Keratinocyte (primary cell): ENCODE measurements at regions not wholly inside any gene's neighbourhood (a gene's known extent, or its start where the extent isn't known, plus 50 kb on each side); places are given as distances from the start of the nearest gene placed in this dataset.

Source experiments
- DNase-seq: peaks from one replicate; pipeline ENCODE4 v3.0.0-alpha.2; 2011; ENCODE audit warnings: low read depth, missing footprints, low spot score
- FAIRE-seq: peaks from 2 replicates; lab custom pipeline; 2011; peaks lifted over from hg19 to GRCh38; lab: Jason Lieb, UNC
- H2AFZ ChIP-seq: 2 replicates; pipeline ENCODE4 v1.6.0; 2012; ENCODE audit warnings: low read length, control low read depth, inconsistent platforms; ENCODE audit not compliant: control insufficient read depth
- H3K27ac ChIP-seq: 2 replicates; pipeline ENCODE4 v1.5.1; 2011; ENCODE audit warnings: low read length; ENCODE audit not compliant: control insufficient read depth, insufficient read depth
- H3K27me3 ChIP-seq: 3 replicates; pipeline ENCODE4 v1.6.0; 2011; ENCODE audit warnings: low read length; ENCODE audit not compliant: control insufficient read depth, insufficient read depth; ENCODE audit errors: extremely low read depth
- H3K36me3 ChIP-seq, 2 experiments: 2 replicates in 1 of 2; 3 replicates in 1 of 2; pipeline ENCODE4 v1.5.1; 2011; ENCODE audit warnings: low read length in 2 of 2, mild to moderate bottlenecking in 1 of 2; ENCODE audit not compliant: control insufficient read depth in 2 of 2, insufficient read depth in 2 of 2; ENCODE audit errors: extremely low read depth in 1 of 2
- H3K4me1 ChIP-seq: 3 replicates; pipeline ENCODE4 v1.5.1; 2011; ENCODE audit warnings: low read length; ENCODE audit not compliant: control insufficient read depth, insufficient read depth; ENCODE audit errors: extremely low read depth
- H3K4me2 ChIP-seq: 3 replicates; pipeline ENCODE4 v1.6.0; 2011; ENCODE audit warnings: low read depth, low read length; ENCODE audit not compliant: control insufficient read depth, insufficient read depth; ENCODE audit errors: extremely low read depth
- H3K4me3 ChIP-seq, 3 experiments: fragments of 200-600 bp in 1 of 3; sonication (generic) in 1 of 3; 2 replicates in 2 of 3; 3 replicates in 1 of 3; pipeline ENCODE4 v1.5.1; 2011 to 2016; ENCODE audit warnings: low read length in 3 of 3, mild to moderate bottlenecking in 3 of 3, control low read depth in 2 of 3, inconsistent platforms in 1 of 3, low read depth in 1 of 3, mixed read lengths in 1 of 3, mixed run types in 1 of 3, moderate library complexity in 1 of 3; ENCODE audit not compliant: control insufficient read depth in 2 of 3, insufficient read depth in 2 of 3; ENCODE audit errors: extremely low read depth in 1 of 3
- H3K79me2 ChIP-seq: 2 replicates; pipeline ENCODE4 v1.6.0; 2012; ENCODE audit warnings: low read length; ENCODE audit not compliant: control insufficient read depth, insufficient read depth
- H3K9ac ChIP-seq: 3 replicates; pipeline ENCODE4 v1.6.0; 2011; ENCODE audit warnings: low read length; ENCODE audit not compliant: control insufficient read depth, insufficient read depth; ENCODE audit errors: extremely low read depth
- H3K9me1 ChIP-seq: 3 replicates; pipeline ENCODE4 v1.6.0; 2011; ENCODE audit warnings: low read length; ENCODE audit not compliant: control insufficient read depth, insufficient read depth; ENCODE audit errors: extremely low read depth
- H3K9me3 ChIP-seq: 2 replicates; pipeline ENCODE4 v1.5.1; 2012; ENCODE audit warnings: low read depth, low read length; ENCODE audit not compliant: control insufficient read depth
- H4K20me1 ChIP-seq: 3 replicates; pipeline ENCODE4 v1.6.0; 2011; ENCODE audit warnings: low read length; ENCODE audit not compliant: control insufficient read depth, insufficient read depth; ENCODE audit errors: extremely low read depth
- CTCF ChIP-seq, 3 experiments: IDR thresholded peaks in 1 of 3; conservative IDR thresholded peaks in 1 of 3; optimal IDR thresholded peaks in 1 of 3; 2 replicates in 2 of 3; 3 replicates in 1 of 3; pipeline versions ENCODE3 to v1.5.1; 2011; ENCODE audit warnings: low read length in 3 of 3, mild to moderate bottlenecking in 3 of 3, moderate library complexity in 2 of 3, control low read depth in 1 of 3, inconsistent platforms in 1 of 3; ENCODE audit not compliant: insufficient read depth in 2 of 3; ENCODE audit errors: extremely low read depth in 1 of 3
- EZH2 ChIP-seq: IDR thresholded peaks from one replicate; pipeline ENCODE4 v1.6.1; 2012; ENCODE audit warnings: inconsistent platforms, mild to moderate bottlenecking, low read length, moderate library complexity
- dilution Hi-C: fragments of 300-500 bp; cut with MboI; formaldehyde crosslinking; loops from one replicate; pipeline ENCODE4 v1.7.0; 2020; ENCODE audit warnings: low sequenced_read_pairs; ENCODE audit not compliant: extremely low pct_ligation_motif_present

GRCh38 chr2:64818664-64819060 is 164.9 kb upstream of the SERTAD2 start:
- peaks cover 5% of the 10 kb centered on the region for H3K4me1 ChIP-seq
- no peak for TF ChIP-seq EZH2
- TF ChIP-seq CTCF (optimal IDR thresholded peaks at IDR 0.05 in 1 of 3, IDR thresholded peaks at IDR 0.05 in 1 of 3, conservative IDR thresholded peaks at IDR 0.05 in 1 of 3; ENCODE audit: extremely low read depth in 1 of 3, insufficient read depth in 2 of 3, low read length in 3 of 3), result no peak
- no peak overlapping the region for H3K4me2 ChIP-seq
- no peak overlapping the region for H3K27ac ChIP-seq
- H4K20me1 ChIP-seq, result no peaks in the 10 kb centered on the region
- H3K9me3 ChIP-seq, result no peaks in the 10 kb centered on the region
- FAIRE-seq (no peak), DNase-seq (no peak)
- no peaks in the 10 kb centered on the region for H3K36me3 ChIP-seq
- no peak overlapping the region for H2AFZ ChIP-seq
- H3K4me3 ChIP-seq, result no peak overlapping the region
- H3K9me1 ChIP-seq, result no peaks in the 10 kb centered on the region
- no peaks in the 10 kb centered on the region for H3K27me3 ChIP-seq
- dilution Hi-C loops, result no loop called here
- no peaks in the 10 kb centered on the region for H3K79me2 ChIP-seq
- no peak overlapping the region for H3K9ac ChIP-seq

- H4K20me1 ChIP-seq, result no peaks in the 10 kb centered on the region
- no peak overlapping the region for H2AFZ ChIP-seq
- H3K4me2 ChIP-seq, result no peak overlapping the region
- H3K4me3 ChIP-seq, result no peak overlapping the region
- no peak overlapping the region for H3K9ac ChIP-seq
- H3K9me1 ChIP-seq, result no peaks in the 10 kb centered on the region
- H3K79me2 ChIP-seq, result no peaks in the 10 kb centered on the region
- DNase-seq (no peak), FAIRE-seq (no peak)
- no peaks in the 10 kb centered on the region for H3K27me3 ChIP-seq
- TF ChIP-seq EZH2 (no peak), CTCF (optimal IDR thresholded peaks at IDR 0.05 in 1 of 3, IDR thresholded peaks at IDR 0.05 in 1 of 3, conservative IDR thresholded peaks at IDR 0.05 in 1 of 3; ENCODE audit: extremely low read depth in 1 of 3, insufficient read depth in 2 of 3, low read length in 3 of 3) (no peak)
- H3K4me1 ChIP-seq, result peaks cover 5% of the 10 kb centered on the region
- dilution Hi-C loops, result no loop called here
- H3K27ac ChIP-seq, result no peak overlapping the region
- H3K9me3 ChIP-seq, result no peaks in the 10 kb centered on the region
- no peaks in the 10 kb centered on the region for H3K36me3 ChIP-seq
Measured at GRCh38 chr2:64819361-64819760, 165.6 kb upstream of the SERTAD2 start.
